Lung (tissue), 11 donors: ENCODE measurements at regions not wholly inside any gene's neighbourhood (a gene's known extent, or its start where the extent isn't known, plus 50 kb on each side); places are given as distances from the start of the nearest gene placed in this dataset.

Experiments
- ATAC-seq: fragments of 200-7000 bp; cut with Tn5 transposase; one replicate; pipeline ENCODE4 v1.9.1; 2020; ENCODE audit warnings: moderate number of reproducible peaks; ENCODE audit not compliant: insufficient read depth, low FRiP score
- DNase-seq, 3 donors: peaks; one replicate each; pipeline ENCODE4 v3.0.0-alpha.2; 2013 to 2017
- H3K27ac ChIP-seq, 2 donors: one replicate each; pipeline ENCODE4 v1.5.1; 2013; ENCODE audit warnings: mild to moderate bottlenecking in 2 of 2, moderate library complexity in 2 of 2, control low read depth in 1 of 2, inconsistent platforms in 1 of 2, low read depth in 1 of 2, low read length in 1 of 2
- H3K27me3 ChIP-seq, 3 donors: one replicate each; pipeline ENCODE4 v1.5.1; 2013; ENCODE audit warnings: low read length in 2 of 3; ENCODE audit not compliant: control insufficient read depth in 3 of 3, insufficient read depth in 3 of 3
- H3K36me3 ChIP-seq, 4 donors: one replicate each; pipeline ENCODE4 v1.5.1; 2013; ENCODE audit warnings: low read length in 4 of 4, mild to moderate bottlenecking in 1 of 4, moderate library complexity in 1 of 4; ENCODE audit not compliant: control insufficient read depth in 4 of 4, insufficient read depth in 4 of 4
- H3K4me1 ChIP-seq, 5 donors: one replicate each; pipeline ENCODE4 v1.5.1; 2013; ENCODE audit warnings: low read length in 5 of 5, mild to moderate bottlenecking in 2 of 5, moderate library complexity in 1 of 5; ENCODE audit not compliant: control insufficient read depth in 5 of 5, insufficient read depth in 5 of 5
- H3K4me3 ChIP-seq: one replicate; pipeline ENCODE4 v1.5.1; 2013; ENCODE audit warnings: mild to moderate bottlenecking, control low read depth, moderate library complexity
- H3K9ac ChIP-seq, 2 donors: one replicate each; pipeline ENCODE4 v1.5.1; 2013; ENCODE audit warnings: low read length in 2 of 2, control low read depth in 1 of 2; ENCODE audit not compliant: insufficient read depth in 1 of 2
- H3K9me3 ChIP-seq, 4 donors: one replicate each; pipeline ENCODE4 v1.5.1; 2013; ENCODE audit warnings: low read length in 3 of 4, mild to moderate bottlenecking in 1 of 4, moderate library complexity in 1 of 4; ENCODE audit not compliant: control insufficient read depth in 4 of 4, insufficient read depth in 3 of 4
- WGBS, 2 donors: extraction: QIAGEN DNeasy Blood & Tissue Kit; methylation state at CpG; one replicate each; pipeline ENCODE4 v1.1.7; 2013; 5-methylcytosine and 5-hydroxymethylcytosine counted together
- TF ChIP-seq, protein P1 (sequence below): IDR thresholded peaks from 2 replicates; pipeline ENCODE4 v1.5.1; 2012; ENCODE audit warnings: mild to moderate bottlenecking; ENCODE audit errors: control extremely low read depth, extremely low read depth
- donor health status: control.
- donor health status: control.
- donor health status: Bipolar disorder and iron deficiency.
- donor health status: healthy.
- donor health status: DM: yes; HTN: yes; CAD: no.

DNA sequence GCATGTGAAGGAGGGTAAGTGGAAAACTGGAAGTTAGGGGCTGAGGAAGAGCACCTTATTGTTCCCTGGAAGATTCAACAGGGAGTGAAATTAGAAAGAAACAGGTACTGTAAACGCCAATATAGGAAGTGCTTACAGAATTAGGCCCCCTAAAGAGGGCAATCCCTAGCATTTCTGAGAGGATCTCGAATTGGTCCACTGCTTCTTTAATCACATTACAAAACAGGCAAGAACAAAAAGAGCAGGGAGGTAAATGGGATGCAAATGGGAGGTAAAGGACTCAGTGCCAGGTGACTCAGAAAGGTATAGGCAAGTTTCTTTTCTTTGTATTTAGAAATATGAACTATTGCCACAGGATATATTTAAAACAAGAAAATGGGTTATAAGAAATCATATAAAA is 116.4 kb upstream of the FANCL start:
- H3K27me3 ChIP-seq = no peaks in the 10 kb centered on the region
- H3K4me1 ChIP-seq = no peaks in the 10 kb centered on the region
- no peaks in the 10 kb centered on the region for H3K36me3 ChIP-seq
- TF ChIP-seq, protein P1, sequence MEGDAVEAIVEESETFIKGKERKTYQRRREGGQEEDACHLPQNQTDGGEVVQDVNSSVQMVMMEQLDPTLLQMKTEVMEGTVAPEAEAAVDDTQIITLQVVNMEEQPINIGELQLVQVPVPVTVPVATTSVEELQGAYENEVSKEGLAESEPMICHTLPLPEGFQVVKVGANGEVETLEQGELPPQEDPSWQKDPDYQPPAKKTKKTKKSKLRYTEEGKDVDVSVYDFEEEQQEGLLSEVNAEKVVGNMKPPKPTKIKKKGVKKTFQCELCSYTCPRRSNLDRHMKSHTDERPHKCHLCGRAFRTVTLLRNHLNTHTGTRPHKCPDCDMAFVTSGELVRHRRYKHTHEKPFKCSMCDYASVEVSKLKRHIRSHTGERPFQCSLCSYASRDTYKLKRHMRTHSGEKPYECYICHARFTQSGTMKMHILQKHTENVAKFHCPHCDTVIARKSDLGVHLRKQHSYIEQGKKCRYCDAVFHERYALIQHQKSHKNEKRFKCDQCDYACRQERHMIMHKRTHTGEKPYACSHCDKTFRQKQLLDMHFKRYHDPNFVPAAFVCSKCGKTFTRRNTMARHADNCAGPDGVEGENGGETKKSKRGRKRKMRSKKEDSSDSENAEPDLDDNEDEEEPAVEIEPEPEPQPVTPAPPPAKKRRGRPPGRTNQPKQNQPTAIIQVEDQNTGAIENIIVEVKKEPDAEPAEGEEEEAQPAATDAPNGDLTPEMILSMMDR = no peak
- no peak overlapping the region for H3K27ac ChIP-seq
- 39 to 54% methylated on average over 2 of the region's 2 CpGs for WGBS, 2 donors
- no peak for ATAC-seq
- no peak overlapping the region for H3K9ac ChIP-seq
- H3K9me3 ChIP-seq = no peaks in the 10 kb centered on the region
- H3K4me3 ChIP-seq = no peak overlapping the region
- DNase-seq = no peak

DNA sequence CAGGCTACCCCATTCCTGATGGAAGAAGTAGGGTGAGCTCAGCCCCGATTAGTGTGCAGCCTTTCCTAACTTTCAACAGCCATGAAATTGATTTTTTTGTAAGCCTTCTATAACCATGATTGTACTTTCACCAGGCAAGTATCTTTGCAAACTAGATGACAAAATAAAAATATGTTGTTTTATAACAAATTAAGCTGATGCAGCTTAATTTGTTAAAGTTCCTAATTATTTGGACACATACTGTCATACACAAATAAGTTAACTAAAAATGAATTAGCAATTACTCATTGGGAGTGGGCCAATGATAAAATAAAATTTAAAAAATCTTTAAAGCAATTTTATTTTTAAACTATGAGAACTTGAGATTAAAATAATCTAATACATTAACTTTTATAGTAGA is 113.1 kb upstream of the FANCL start:
- no peaks in the 10 kb centered on the region for H3K36me3 ChIP-seq
- no peak overlapping the region for H3K9ac ChIP-seq
- no peak overlapping the region for H3K4me3 ChIP-seq
- WGBS, 2 donors = 88 to 96% methylated on average over 1 of the region's 1 CpG
- ATAC-seq = no peak
- H3K27me3 ChIP-seq = no peaks in the 10 kb centered on the region
- no peak for DNase-seq
- no peaks in the 10 kb centered on the region for H3K4me1 ChIP-seq
- H3K27ac ChIP-seq = no peak overlapping the region
- TF ChIP-seq, protein P1 = no peak
- no peaks in the 10 kb centered on the region for H3K9me3 ChIP-seq

DNA sequence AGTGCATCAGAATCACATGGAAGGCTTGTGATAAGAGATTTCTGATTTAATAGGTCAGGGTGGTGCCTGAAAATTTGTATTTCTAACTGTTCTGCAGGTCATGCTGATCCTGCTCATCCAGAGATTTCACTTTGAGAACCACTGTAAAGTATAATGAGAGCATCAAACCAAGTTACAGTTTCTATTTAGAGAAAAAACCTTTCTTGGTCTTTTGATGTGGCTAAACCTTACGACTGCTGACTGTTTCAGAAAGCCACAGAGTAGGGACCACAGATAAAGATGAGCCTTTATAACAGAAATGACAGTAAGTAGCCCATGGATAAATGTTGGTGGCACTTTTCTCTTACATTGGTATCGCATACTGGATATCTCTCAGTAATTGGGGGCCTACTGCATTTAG is 109.4 kb upstream of the FANCL start:
- no peak overlapping the region for H3K27ac ChIP-seq
- H3K27me3 ChIP-seq = no peaks in the 10 kb centered on the region
- no peaks in the 10 kb centered on the region for H3K9me3 ChIP-seq
- H3K36me3 ChIP-seq = no peaks in the 10 kb centered on the region
- WGBS, 2 donors = 75 to 88% methylated on average over 2 of the region's 2 CpGs
- ATAC-seq (no peak), DNase-seq (no peak)
- H3K4me3 ChIP-seq = no peak overlapping the region
- H3K9ac ChIP-seq = no peak overlapping the region
- no peaks in the 10 kb centered on the region for H3K4me1 ChIP-seq
- TF ChIP-seq, protein P1 = no peak

DNA sequence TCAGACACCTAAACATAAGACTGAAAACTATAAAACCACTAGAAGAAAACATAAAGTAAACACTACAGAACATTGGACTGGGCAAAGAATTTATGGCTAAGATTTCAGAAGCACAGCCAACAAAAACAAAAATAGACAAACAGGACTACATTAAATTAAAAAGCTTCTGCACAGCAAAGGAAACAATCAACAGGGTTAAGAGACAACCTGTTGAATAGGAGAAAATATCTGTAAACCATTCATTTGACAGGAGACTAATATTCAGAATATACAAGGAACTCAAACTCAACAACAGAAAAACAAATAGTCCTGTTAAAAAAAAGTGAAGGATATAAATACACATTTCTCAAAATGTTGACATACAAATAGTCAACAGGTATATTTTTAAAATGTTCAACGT is 106.7 kb upstream of the FANCL start:
- 43 to 60% methylated on average over 1 of the region's 1 CpG for WGBS, 2 donors
- no peak for DNase-seq
- Histone ChIP-seq H3K9me3 (peaks cover 0 to 2% (median 0%) of the 10 kb centered on the region in 4 donors), H3K27ac (no peak overlapping the region), H3K27me3 (no peaks in the 10 kb centered on the region), H3K36me3 (no peaks in the 10 kb centered on the region), H3K9ac (no peak overlapping the region), H3K4me3 (no peak overlapping the region), H3K4me1 (no peaks in the 10 kb centered on the region)
- TF ChIP-seq, protein P1 = no peak
- no peak for ATAC-seq
